MM.1S (cell line): ENCODE measurements at regions not wholly inside any gene's neighbourhood (a gene's known extent, or its start where the extent isn't known, plus 50 kb on each side); places are given as distances from the start of the nearest gene placed in this dataset.
A peak's percentile ranks its signal among the peaks of the same experiment; 100 is the strongest.

Experiments
- DNase-seq: peaks from one replicate; pipeline ENCODE4 v3.0.0-alpha.2; 2015
- H2AFZ ChIP-seq: fragments of 300-600 bp; sonication (generic); 2 replicates; pipeline ENCODE4 v1.6.0; 2016; ENCODE audit warnings: antibody characterized with exemption, low read length
- H3F3A ChIP-seq: fragments of 300-600 bp; sonication (generic); 2 replicates; pipeline ENCODE4 v1.6.1; 2016; ENCODE audit warnings: mild to moderate bottlenecking, antibody characterized with exemption, low read length, moderate library complexity, mixed read lengths; ENCODE audit not compliant: insufficient read depth
- H3K27ac ChIP-seq: fragments of 300-600 bp; sonication (generic); 2 replicates; pipeline ENCODE4 v1.5.1; 2016; ENCODE audit warnings: mild to moderate bottlenecking, low read length
- H3K27me3 ChIP-seq: fragments of 300-600 bp; sonication (generic); replicated peaks from 2 replicates; pipeline ENCODE4 v1.6.0; 2016; ENCODE audit warnings: low read length; ENCODE audit not compliant: insufficient read depth
- H3K36me3 ChIP-seq: fragments of 300-600 bp; sonication (generic); replicated peaks from 2 replicates; pipeline ENCODE4 v1.6.1; 2016; ENCODE audit warnings: mild to moderate bottlenecking, low read length, mixed read lengths; ENCODE audit not compliant: insufficient read depth
- H3K4me1 ChIP-seq: fragments of 300-600 bp; sonication (generic); 2 replicates; pipeline ENCODE4 v1.6.1; 2016; ENCODE audit warnings: low read length, mixed read lengths
- H3K4me2 ChIP-seq: fragments of 300-600 bp; sonication (generic); 2 replicates; pipeline ENCODE4 v1.6.0; 2016; ENCODE audit warnings: low read depth, low read length
- H3K4me3 ChIP-seq: fragments of 300-600 bp; sonication (generic); 2 replicates; pipeline ENCODE4 v1.5.1; 2016; ENCODE audit warnings: low read length, mixed read lengths
- H3K79me2 ChIP-seq: fragments of 300-600 bp; sonication (generic); 2 replicates; pipeline ENCODE4 v1.6.1; 2016; ENCODE audit warnings: mixed run types, low read length, mixed read lengths
- H3K9ac ChIP-seq: fragments of 300-600 bp; sonication (generic); 2 replicates; pipeline ENCODE4 v1.6.1; 2016; ENCODE audit warnings: low read length, mixed read lengths
- H3K9me2 ChIP-seq: fragments of 300-600 bp; sonication (generic); replicated peaks from 2 replicates; pipeline ENCODE4 v1.6.1; 2016; ENCODE audit warnings: mild to moderate bottlenecking, low read length, mixed read lengths; ENCODE audit not compliant: insufficient read depth
- H3K9me3 ChIP-seq: fragments of 300-600 bp; sonication (generic); replicated peaks from 2 replicates; pipeline ENCODE4 v1.6.1; 2016; ENCODE audit warnings: mild to moderate bottlenecking, low read length, mixed read lengths; ENCODE audit not compliant: insufficient read depth
- H4K20me1 ChIP-seq: fragments of 300-600 bp; sonication (generic); 2 replicates; pipeline ENCODE4 v1.6.1; 2016; ENCODE audit warnings: mild to moderate bottlenecking, low read length, moderate library complexity, mixed read lengths; ENCODE audit not compliant: insufficient read depth
- EZH2 ChIP-seq: fragments of 300-600 bp; sonication (generic); optimal IDR thresholded peaks from 2 replicates; pipeline ENCODE3; 2017; ENCODE audit warnings: low read depth, mild to moderate bottlenecking, antibody characterized with exemption, low read length, mixed read lengths
- EZH2phosphoT487 ChIP-seq: fragments of 300-600 bp; sonication (generic); IDR thresholded peaks from 2 replicates; pipeline ENCODE4 v1.6.1; 2018; ENCODE audit warnings: antibody characterized with exemption, low read length
- TF ChIP-seq, protein P1 (sequence below): fragments of 300-600 bp; sonication (generic); IDR thresholded peaks from 2 replicates; pipeline ENCODE4 v1.5.1; 2016; ENCODE audit warnings: antibody characterized with exemption, low read length, mixed read lengths

DNA sequence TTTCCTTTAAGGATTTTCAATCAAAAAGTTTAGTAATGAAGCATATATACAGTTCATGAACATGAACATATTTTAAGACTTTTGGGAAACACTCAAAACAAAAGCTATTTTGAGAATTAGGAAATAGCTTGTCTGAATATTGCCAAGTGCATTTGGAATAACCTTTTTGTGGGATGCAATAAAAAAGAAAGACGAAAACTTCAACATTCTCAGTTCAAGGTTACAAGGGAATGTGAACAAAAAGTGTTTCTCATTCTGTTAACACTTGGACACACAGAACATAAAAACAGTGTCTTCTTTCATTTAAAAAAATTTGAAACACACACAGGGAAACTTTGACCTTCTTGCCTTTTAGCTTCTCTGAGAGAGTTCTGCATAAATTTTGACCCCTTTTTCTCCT, 72.7 kb upstream of the TCF21 start:
- H3K9ac ChIP-seq, result no peak overlapping the region
- H3K4me3 ChIP-seq, result no peak overlapping the region
- no peak overlapping the region for H3K27ac ChIP-seq
- H2AFZ ChIP-seq, result no peak overlapping the region
- H3K36me3 ChIP-seq, result no peaks in the 10 kb centered on the region
- H3K9me3 ChIP-seq, result no peaks in the 10 kb centered on the region
- H3K9me2 ChIP-seq, result no peaks in the 10 kb centered on the region
- no peaks in the 10 kb centered on the region for H3K79me2 ChIP-seq
- H3K4me1 ChIP-seq, result no peaks in the 10 kb centered on the region
- TF ChIP-seq EZH2phosphoT487 (no peak), EZH2 (no peak)
- TF ChIP-seq, protein P1, sequence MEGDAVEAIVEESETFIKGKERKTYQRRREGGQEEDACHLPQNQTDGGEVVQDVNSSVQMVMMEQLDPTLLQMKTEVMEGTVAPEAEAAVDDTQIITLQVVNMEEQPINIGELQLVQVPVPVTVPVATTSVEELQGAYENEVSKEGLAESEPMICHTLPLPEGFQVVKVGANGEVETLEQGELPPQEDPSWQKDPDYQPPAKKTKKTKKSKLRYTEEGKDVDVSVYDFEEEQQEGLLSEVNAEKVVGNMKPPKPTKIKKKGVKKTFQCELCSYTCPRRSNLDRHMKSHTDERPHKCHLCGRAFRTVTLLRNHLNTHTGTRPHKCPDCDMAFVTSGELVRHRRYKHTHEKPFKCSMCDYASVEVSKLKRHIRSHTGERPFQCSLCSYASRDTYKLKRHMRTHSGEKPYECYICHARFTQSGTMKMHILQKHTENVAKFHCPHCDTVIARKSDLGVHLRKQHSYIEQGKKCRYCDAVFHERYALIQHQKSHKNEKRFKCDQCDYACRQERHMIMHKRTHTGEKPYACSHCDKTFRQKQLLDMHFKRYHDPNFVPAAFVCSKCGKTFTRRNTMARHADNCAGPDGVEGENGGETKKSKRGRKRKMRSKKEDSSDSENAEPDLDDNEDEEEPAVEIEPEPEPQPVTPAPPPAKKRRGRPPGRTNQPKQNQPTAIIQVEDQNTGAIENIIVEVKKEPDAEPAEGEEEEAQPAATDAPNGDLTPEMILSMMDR, result no peak
- H3K27me3 ChIP-seq, result no peaks in the 10 kb centered on the region
- H3K4me2 ChIP-seq, result no peak overlapping the region
- no peaks in the 10 kb centered on the region for H3F3A ChIP-seq
- no peak for DNase-seq
- no peaks in the 10 kb centered on the region for H4K20me1 ChIP-seq

DNA sequence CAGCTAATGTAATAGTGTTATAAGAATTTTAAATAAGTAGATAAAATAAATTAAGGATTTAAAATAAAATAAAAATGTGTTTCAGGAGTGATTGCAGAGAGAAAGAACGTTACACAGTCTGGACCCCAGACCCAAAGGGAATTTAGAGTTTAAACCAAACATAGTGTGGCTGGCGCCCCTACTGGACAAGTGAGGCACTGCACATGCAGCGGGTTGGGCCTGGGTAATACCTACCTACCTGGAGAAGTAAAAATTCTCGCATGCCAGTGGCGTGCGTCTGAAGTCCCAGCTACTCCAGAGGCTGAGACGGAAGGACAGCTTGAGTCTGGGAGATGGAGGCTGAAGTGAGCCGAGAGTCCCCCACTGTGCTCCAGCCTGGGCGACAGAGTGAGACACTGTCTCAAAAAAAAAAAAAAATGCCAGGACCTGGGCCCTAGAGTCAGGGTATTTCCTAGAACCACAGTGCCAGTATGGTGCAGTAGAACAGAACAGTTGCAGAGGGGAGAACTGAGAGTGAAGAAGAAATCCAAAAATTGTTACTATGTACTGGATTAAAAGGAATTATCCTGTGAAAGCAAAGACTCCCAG, 71.4 kb upstream of the TCF21 start:
- Histone ChIP-seq H3F3A (no peaks in the 10 kb centered on the region), H3K27me3 (no peaks in the 10 kb centered on the region), H3K4me1 (no peaks in the 10 kb centered on the region), H3K9me2 (no peaks in the 10 kb centered on the region), H4K20me1 (no peaks in the 10 kb centered on the region), H3K4me2 (no peak overlapping the region), H3K27ac (no peak overlapping the region), H3K9ac (no peak overlapping the region), H3K4me3 (no peak overlapping the region), H3K36me3 (no peaks in the 10 kb centered on the region), H2AFZ (no peak overlapping the region), H3K9me3 (no peaks in the 10 kb centered on the region), H3K79me2 (no peaks in the 10 kb centered on the region)
- no peak for TF ChIP-seq EZH2phosphoT487
- TF ChIP-seq, protein P1, result peak; percentile 64
- peak; percentile 32 for DNase-seq

DNA sequence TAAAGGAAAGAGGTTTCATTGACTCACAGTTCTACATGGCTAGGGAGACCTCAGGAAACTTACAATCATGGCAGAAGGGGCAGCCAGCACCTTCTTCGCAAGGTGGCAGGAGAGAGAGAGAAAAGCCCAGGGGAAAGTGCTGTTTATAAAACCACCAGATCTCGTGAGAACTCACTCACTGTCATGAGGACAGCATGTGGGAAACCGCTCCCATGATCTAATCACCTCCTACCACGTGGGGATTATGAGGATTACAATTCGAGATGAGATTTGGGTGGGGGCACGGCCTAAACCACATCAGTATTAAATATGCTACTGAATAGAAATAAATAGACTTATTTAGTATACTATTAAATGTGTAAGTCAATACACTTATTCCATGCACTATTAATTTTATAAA, 70.6 kb upstream of the TCF21 start:
- TF ChIP-seq, protein P1, result no peak
- no peak for TF ChIP-seq EZH2
- no peak for TF ChIP-seq EZH2phosphoT487
- no peak overlapping the region for H3K27ac ChIP-seq

More for the DNA sequence above, 70.6 kb upstream of the TCF21 start:
- no peak for DNase-seq
- Histone ChIP-seq H3F3A (no peaks in the 10 kb centered on the region), H4K20me1 (no peaks in the 10 kb centered on the region), H3K4me3 (no peak overlapping the region), H3K27me3 (no peaks in the 10 kb centered on the region), H3K4me2 (no peak overlapping the region), H3K36me3 (no peaks in the 10 kb centered on the region), H3K4me1 (no peaks in the 10 kb centered on the region), H3K9ac (no peak overlapping the region), H3K79me2 (no peaks in the 10 kb centered on the region), H3K9me2 (no peaks in the 10 kb centered on the region), H3K9me3 (no peaks in the 10 kb centered on the region), H2AFZ (no peak overlapping the region)
